ENCODE measurements at regions not wholly inside any gene's neighbourhood (a gene's known extent, or its start where the extent isn't known, plus 50 kb on each side); places are given as distances from the start of the nearest gene placed in this dataset. TPM values are rescaled to one million over a fixed set of nuclear protein-coding genes. Genes with fewer than 3 reads are reported as not detected.

DNA sequence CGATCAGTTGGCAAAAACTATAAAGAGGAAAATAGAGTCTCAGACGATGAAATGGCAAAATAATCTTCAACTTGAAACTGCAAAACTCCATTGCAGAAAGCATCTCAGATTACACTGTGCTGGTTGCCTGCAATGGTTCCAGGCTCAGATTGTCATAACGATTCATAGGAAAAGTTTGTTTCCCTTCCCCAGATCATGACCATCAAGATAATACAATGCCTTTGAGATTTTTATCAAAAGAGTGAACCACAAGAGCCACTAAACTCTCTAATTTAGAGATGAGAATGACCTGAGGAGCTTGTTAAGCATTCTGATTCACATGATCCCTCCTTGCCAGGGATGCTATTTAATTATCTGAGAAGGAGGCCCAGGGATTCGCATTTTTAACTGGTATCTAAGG is 52.6 kb upstream of the ITGA1 start:
- TF ChIP-seq, protein P1, sequence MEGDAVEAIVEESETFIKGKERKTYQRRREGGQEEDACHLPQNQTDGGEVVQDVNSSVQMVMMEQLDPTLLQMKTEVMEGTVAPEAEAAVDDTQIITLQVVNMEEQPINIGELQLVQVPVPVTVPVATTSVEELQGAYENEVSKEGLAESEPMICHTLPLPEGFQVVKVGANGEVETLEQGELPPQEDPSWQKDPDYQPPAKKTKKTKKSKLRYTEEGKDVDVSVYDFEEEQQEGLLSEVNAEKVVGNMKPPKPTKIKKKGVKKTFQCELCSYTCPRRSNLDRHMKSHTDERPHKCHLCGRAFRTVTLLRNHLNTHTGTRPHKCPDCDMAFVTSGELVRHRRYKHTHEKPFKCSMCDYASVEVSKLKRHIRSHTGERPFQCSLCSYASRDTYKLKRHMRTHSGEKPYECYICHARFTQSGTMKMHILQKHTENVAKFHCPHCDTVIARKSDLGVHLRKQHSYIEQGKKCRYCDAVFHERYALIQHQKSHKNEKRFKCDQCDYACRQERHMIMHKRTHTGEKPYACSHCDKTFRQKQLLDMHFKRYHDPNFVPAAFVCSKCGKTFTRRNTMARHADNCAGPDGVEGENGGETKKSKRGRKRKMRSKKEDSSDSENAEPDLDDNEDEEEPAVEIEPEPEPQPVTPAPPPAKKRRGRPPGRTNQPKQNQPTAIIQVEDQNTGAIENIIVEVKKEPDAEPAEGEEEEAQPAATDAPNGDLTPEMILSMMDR (IDR thresholded peaks at IDR 0.05; ENCODE audit: insufficient read depth, low read depth, low read length): no peak
- no peak for DNase-seq (ENCODE audit: low read depth)
- no peak overlapping the region for H3K4me3 ChIP-seq (ENCODE audit: low read depth, low read length)

Small RNAs in the stretch of these regions (small RNA-seq; reads per million reads assigned to genes)
- not detected for gene RPS17P11
